Posterior cingulate gyrus (tissue), 11 donors: ENCODE measurements at regions not wholly inside any gene's neighbourhood (a gene's known extent, or its start where the extent isn't known, plus 50 kb on each side); places are given as distances from the start of the nearest gene placed in this dataset.

ENCODE experiments used
- DNase-seq, 10 donors: peaks; one replicate each; pipeline versions ENCODE4 v3.0.0 to v3.0.0-alpha.2; 2020 to 2021; ENCODE audit warnings: mixed read lengths in 3 of 10
- intact Hi-C: fragments of 100-400 bp; cut with DNase I; formaldehyde crosslinking; loops from one replicate; pipeline ENCODE4 v1.15.1; 2023

DNA sequence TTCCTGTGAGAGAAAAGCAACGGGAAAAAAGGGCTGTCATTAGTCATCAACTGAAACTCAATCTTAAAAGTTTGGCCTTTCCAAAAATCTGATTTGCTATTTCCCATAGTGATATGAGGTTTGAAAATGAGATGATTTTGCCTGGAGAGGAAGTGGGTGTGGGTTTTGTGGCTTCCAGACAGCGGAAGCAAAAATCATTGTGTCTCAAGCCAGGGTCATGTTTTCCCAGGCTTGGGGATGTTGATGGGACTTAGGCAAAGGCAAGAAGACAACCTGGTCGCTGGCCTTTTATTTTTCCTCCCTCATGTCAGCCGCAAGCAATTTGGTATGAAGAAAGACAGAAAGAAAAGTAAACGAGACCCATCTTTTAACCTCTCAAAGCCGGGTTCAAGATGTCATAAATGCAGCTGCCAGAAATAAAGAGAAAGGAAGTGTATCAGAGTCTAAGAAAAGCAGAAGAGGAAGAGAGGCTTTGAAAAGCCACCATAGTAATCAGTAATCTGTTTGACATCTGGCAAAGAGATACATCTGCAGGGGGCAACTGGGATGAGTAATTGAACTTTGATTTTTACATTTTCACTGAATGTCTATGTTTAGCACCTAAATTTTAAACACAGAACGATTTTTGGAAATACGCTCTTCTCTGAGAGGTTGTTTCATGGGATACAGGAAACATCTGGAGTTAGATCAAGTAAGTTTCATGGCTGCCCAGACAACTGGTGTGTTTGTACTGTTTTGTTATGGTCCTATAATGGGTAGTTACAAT lies 521.6 kb upstream of the SLIT2 start:
- DNase-seq = no peak
- intact Hi-C loops = no loop called here

GRCh38 chr4:19728773-19729172 lies 522.9 kb upstream of the SLIT2 start:
- intact Hi-C loops = no loop called here
- no peak for DNase-seq

- intact Hi-C loops = no loop called here
- no peak for DNase-seq
These were observed 524.6 kb upstream of the SLIT2 start for GRCh38 chr4:19727141-19727540.

- DNase-seq = no peak
- intact Hi-C loops = no loop called here
These were observed 526.6 kb upstream of the SLIT2 start for GRCh38 chr4:19725130-19725529.

- DNase-seq = no peak
- intact Hi-C loops = no loop called here
These were observed 529.3 kb upstream of the SLIT2 start for GRCh38 chr4:19722404-19722803.

GRCh38 chr4:19721587-19721986 lies 530.1 kb upstream of the SLIT2 start:
- no peak for DNase-seq
- intact Hi-C loops = no loop called here

- intact Hi-C loops = no loop called here
- DNase-seq = no peak
These were observed 531.1 kb upstream of the SLIT2 start for GRCh38 chr4:19720610-19721009.

DNA sequence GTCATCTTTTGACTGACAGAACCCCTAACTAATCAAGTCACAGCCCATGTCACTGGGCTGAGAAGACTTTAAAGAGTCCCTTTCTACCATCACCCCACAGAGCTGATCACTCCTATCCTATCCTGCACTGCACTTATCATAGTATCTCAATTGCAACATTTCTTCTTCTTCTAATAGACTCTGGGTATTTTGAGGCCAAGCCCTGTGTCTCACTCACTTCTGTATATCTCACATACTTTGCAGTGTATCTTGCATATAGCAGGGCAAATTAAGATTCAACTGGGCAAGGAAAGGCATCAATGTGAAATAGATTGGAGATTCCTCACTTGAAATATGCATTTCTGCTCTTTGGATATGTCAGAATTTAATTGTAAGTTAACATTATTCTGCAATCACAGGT lies 531.5 kb upstream of the SLIT2 start:
- DNase-seq = no peak
- intact Hi-C loops = no loop called here

GRCh38 chr4:19711871-19712270 lies 539.8 kb upstream of the SLIT2 start:
- no peak for DNase-seq
- intact Hi-C loops = no loop called here

DNA sequence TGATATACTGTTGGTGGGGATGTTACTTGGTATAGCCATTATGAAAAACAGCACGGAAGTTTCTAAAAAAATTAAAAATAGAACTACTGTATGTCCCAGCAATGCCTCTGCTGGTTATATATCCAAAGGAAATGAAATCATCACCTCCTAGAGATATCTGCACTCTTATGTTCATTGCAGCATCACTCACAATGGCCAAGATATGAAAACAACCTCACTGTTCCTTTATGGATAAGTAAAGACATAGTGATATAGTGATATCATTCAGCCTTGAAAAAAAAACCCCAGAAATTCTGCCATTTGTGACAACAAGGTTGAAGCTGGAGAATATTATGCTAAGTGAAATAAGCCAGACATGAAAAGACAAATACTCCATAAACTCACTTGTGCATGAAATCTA lies 543.8 kb upstream of the SLIT2 start:
- DNase-seq = no peak
- intact Hi-C loops = no loop called here

DNA sequence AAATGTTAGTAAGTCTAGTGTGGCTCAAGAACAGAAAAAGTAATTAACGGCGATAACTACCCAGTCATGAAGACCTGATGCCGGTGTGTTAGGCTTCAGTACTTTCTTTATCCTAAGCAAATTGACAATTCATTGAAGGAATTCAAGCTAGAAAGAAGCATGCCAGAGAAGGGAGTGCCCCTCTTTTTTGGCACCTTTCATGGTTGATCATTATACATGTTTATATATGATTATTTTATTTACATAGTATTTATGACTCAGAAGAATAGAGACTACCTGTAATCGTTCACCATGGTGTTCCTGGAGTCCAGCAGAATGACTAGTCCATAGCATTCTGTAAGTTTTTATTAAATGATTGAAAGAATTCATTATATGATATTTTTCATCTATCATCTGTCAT lies 548.3 kb upstream of the SLIT2 start:
- no peak for DNase-seq
- intact Hi-C loops = no loop called here

- intact Hi-C loops = no loop called here
- no peak for DNase-seq
These were observed 550.7 kb upstream of the SLIT2 start for GRCh38 chr4:19700992-19701391.

DNA sequence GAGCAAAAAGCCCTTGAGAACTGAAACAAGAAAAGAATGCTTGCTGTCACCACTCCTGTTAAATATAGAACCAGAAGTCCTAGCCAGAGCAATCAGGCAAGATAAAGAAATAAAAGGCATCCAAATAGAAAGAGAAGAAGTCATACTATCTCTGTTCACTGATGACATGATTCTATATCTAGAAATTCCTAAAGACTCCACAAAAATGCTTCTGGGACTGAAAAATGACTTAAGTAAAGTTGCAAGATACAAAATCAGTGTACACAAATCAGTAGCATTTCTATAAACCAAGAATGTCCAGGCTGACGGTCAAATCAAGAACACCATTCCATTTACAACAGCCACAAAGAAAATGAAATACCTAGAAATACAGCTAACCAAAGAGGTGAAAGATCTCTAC lies 552.7 kb upstream of the SLIT2 start:
- no peak for DNase-seq
- intact Hi-C loops = no loop called here

DNA sequence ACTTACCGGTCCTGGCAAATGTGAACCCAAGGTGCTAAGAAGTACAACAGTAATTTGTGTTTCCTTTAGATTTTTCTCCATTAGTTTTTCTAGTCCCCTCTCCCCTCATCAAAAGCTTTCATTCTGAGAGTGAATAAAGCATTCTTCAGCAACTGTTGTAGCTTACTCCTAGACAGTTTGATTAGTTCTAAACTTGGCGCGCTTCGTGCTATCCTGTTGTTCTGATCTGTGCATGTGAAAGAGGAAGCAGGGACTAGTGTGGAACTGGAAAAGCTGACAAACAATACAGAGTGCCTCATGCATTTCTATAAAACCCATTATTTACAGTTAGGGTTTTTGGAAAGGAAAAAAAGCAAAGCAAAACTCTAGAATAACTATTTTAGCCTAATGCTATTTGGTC lies 556.9 kb upstream of the SLIT2 start:
- intact Hi-C loops = no loop called here
- DNase-seq = no peak

- DNase-seq = peak in 1 of 10 donors; percentile 55
- intact Hi-C loops = no loop called here
These were observed 557.7 kb upstream of the SLIT2 start for GRCh38 chr4:19693936-19694570.

- intact Hi-C loops = no loop called here
- no peak for DNase-seq
These were observed 562.2 kb upstream of the SLIT2 start for GRCh38 chr4:19689511-19689910.

GRCh38 chr4:19686456-19686855 lies 565.2 kb upstream of the SLIT2 start:
- intact Hi-C loops = no loop called here
- DNase-seq = no peak

DNA sequence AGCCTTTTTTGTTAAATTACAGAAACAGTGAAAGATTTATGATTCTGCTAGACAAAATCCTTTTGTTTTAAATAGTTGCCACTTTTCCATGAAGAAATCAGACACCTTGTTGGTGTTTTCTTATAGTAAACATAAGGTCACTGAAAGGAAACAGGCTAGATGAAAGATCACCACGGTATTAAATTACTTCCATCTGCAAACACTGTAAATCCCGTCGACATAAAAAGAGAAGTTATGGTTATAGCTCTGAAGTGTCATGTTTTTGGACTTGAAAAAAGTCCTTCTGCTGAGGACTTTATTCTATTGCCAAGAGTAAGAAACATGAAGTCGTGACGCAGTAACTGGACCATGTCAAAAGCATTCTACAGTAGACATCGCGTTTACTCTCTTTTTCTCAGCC lies 567.6 kb upstream of the SLIT2 start:
- intact Hi-C loops = no loop called here
- DNase-seq = no peak

GRCh38 chr4:19683426-19683825 lies 568.3 kb upstream of the SLIT2 start:
- intact Hi-C loops = no loop called here
- no peak for DNase-seq

- DNase-seq = no peak
- intact Hi-C loops = no loop called here
These were observed 574.5 kb upstream of the SLIT2 start for GRCh38 chr4:19677211-19677610.

- intact Hi-C loops = no loop called here
- no peak for DNase-seq
These were observed 576.4 kb upstream of the SLIT2 start for GRCh38 chr4:19675172-19675811.

GRCh38 chr4:19659101-19659500 lies 592.6 kb upstream of the SLIT2 start:
- intact Hi-C loops = no loop called here
- DNase-seq = no peak
